ENCODE measurements at regions not wholly inside any gene's neighbourhood (a gene's known extent, or its start where the extent isn't known, plus 50 kb on each side); places are given as distances from the start of the nearest gene placed in this dataset.

- Histone ChIP-seq H3K4me2 (ENCODE audit: control insufficient read depth, insufficient read depth) (no peak overlapping the region), H3K27ac (ENCODE audit: control insufficient read depth, insufficient read depth) (no peak overlapping the region), H3K79me2 (ENCODE audit: control insufficient read depth, insufficient read depth, low read length) (no peaks in the 10 kb centered on the region), H3K9ac (ENCODE audit: control insufficient read depth, insufficient read depth, low read length) (no peak overlapping the region), H2AFZ (ENCODE audit: control insufficient read depth, low read depth, low read length) (no peak overlapping the region), H3K4me1 (ENCODE audit: control insufficient read depth, insufficient read depth, low read length) (no peaks in the 10 kb centered on the region), H3K36me3 (ENCODE audit: control insufficient read depth in 2 of 2, insufficient read depth in 2 of 2, low read length in 1 of 2) (no peaks in the 10 kb centered on the region), H3K27me3 (replicated peaks in 1 of 2; ENCODE audit: control insufficient read depth in 2 of 2, insufficient read depth in 2 of 2, low read length in 1 of 2) (peaks cover 0 to 2% of the 10 kb centered on the region in 2 experiments; a peak in 2 of 4 replicates), H4K20me1 (ENCODE audit: control insufficient read depth, insufficient read depth) (no peaks in the 10 kb centered on the region), H3K4me3 (no peak overlapping the region), H3K9me3 (replicated peaks; ENCODE audit: control insufficient read depth, insufficient read depth, low read length) (no peaks in the 10 kb centered on the region; the same call in 2 of the 3 replicates)
- ATAC-seq: no peak
- FAIRE-seq: no peak
- TF ChIP-seq PAX5 (IDR thresholded peaks at IDR 0.05; ENCODE audit: borderline replicate concordance, low read depth, low read length): no peak
- TF ChIP-seq ZBTB40 (IDR thresholded peaks at IDR 0.05; ENCODE audit: borderline replicate concordance): no peak
- TF ChIP-seq NR2C2 (IDR thresholded peaks at IDR 0.05; ENCODE audit: borderline replicate concordance, control insufficient read depth, insufficient read length, low read depth): no peak
- TF ChIP-seq RELA (IDR thresholded peaks at IDR 0.05; ENCODE audit: borderline replicate concordance, partially characterized antibody): no peak
- TF ChIP-seq ATF3 (IDR thresholded peaks at IDR 0.05; ENCODE audit: borderline replicate concordance, extremely low read depth, low read depth, low read length): no peak
- TF ChIP-seq ASH2L (IDR thresholded peaks at IDR 0.05; ENCODE audit: borderline replicate concordance, low read depth): no peak
- TF ChIP-seq IRF5 (IDR thresholded peaks at IDR 0.05; ENCODE audit: borderline replicate concordance): no peak
- TF ChIP-seq SUZ12 (IDR thresholded peaks at IDR 0.05; ENCODE audit: unreplicated experiment): no peak
- TF ChIP-seq MYC (IDR thresholded peaks at IDR 0.05; ENCODE audit: insufficient read depth, insufficient read length, insufficient replicate concordance, low read length, severe bottlenecking): no peak
- TF ChIP-seq NFXL1 (IDR thresholded peaks at IDR 0.05; ENCODE audit: borderline replicate concordance): no peak
- TF ChIP-seq, protein P1, sequence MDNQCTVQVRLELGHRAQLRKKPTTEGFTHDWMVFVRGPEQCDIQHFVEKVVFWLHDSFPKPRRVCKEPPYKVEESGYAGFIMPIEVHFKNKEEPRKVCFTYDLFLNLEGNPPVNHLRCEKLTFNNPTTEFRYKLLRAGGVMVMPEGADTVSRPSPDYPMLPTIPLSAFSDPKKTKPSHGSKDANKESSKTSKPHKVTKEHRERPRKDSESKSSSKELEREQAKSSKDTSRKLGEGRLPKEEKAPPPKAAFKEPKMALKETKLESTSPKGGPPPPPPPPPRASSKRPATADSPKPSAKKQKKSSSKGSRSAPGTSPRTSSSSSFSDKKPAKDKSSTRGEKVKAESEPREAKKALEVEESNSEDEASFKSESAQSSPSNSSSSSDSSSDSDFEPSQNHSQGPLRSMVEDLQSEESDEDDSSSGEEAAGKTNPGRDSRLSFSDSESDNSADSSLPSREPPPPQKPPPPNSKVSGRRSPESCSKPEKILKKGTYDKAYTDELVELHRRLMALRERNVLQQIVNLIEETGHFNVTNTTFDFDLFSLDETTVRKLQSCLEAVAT (IDR thresholded peaks at IDR 0.05): no peak
- no peak for TF ChIP-seq JUND (IDR thresholded peaks at IDR 0.05; ENCODE audit: low read depth, low read length)
- TF ChIP-seq SRF (IDR thresholded peaks at IDR 0.05; ENCODE audit: low read depth in 2 of 2, low read length in 2 of 2): no peak
- no peak for TF ChIP-seq MEF2A (IDR thresholded peaks at IDR 0.05; ENCODE audit: insufficient read depth, low read depth, low read length)
- DNase-seq (ENCODE audit: low read depth, low spot score): no peak
- in situ Hi-C loops (cut with MboI): no loop called here
- CTCF ChIA-PET: no interaction called here
- WGBS (ENCODE audit: insufficient coverage, insufficient replicate concordance, low lambda C conversion rate, missing lambda C conversion rate): 0% methylated on average over 4 of the region's 4 CpGs
- intact Hi-C loops (cut with micrococcal nuclease; ENCODE audit: unreplicated experiment): no loop called here
- POLR2A ChIA-PET: no interaction called here
- BruUV-seq (replicated peaks): no TSS peak
- SMC1A ChIA-PET (ENCODE audit: uncharacterized antibody, unreplicated experiment): no interaction called here
- RAD21 ChIA-PET (ENCODE audit: unreplicated experiment): no interaction called here
Observed at GRCh38 chrX:69066966-69067525, 98.2 kb downstream of the PJA1 start.

Measured in GM12878 (cell line).